ENCODE measurements at regions not wholly inside any gene's neighbourhood (a gene's known extent, or its start where the extent isn't known, plus 50 kb on each side); places are given as distances from the start of the nearest gene placed in this dataset.

DNA sequence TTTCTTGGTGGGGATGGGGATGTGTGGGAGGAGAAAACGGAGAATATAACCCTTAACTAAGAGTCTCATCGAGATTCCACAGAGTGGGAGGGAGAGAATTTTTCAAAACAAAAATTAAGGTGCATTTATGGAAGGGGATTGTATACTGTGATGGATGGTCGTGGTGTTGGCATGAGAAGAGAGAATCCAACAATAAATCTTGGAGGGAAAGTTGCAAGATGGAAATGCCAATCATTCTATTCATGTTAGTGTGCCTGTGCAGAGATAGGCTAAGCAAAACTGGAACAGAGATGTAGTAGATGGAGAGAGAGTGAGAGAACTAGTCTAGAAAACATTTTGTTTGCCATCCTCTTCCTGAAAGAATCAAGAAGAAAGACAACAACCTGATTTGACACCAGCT is 613.1 kb downstream of the EBF1 start:
- Histone ChIP-seq H3K27ac (ENCODE audit: insufficient read depth, low read length) (no peak overlapping the region), H2AFZ (ENCODE audit: low read length) (no peak overlapping the region), H3K27me3 (ENCODE audit: control insufficient read depth, insufficient read depth, low read length) (no peaks in the 10 kb centered on the region), H3K79me2 (ENCODE audit: control insufficient read depth, insufficient read depth, low read length) (no peaks in the 10 kb centered on the region), H4K20me1 (ENCODE audit: control insufficient read depth, extremely low read depth, insufficient read depth, low read length) (no peaks in the 10 kb centered on the region), H3K36me3 (ENCODE audit: control insufficient read depth, insufficient read depth, low read length) (no peaks in the 10 kb centered on the region), H3K4me3 (replicated peaks in 1 of 4; ENCODE audit: control extremely low read depth in 1 of 4, insufficient read depth in 1 of 4, low read depth in 3 of 4, low read length in 4 of 4) (no peak overlapping the region), H3K9ac (ENCODE audit: insufficient read depth, low read length) (no peak overlapping the region), H3K9me3 (ENCODE audit: control insufficient read depth, insufficient read depth, low read depth, low read length) (no peaks in the 10 kb centered on the region), H3K4me2 (ENCODE audit: extremely low read depth, insufficient read depth, low read length) (no peak overlapping the region), H3K4me1 (ENCODE audit: control insufficient read depth, extremely low read depth, insufficient read depth, low read length) (peaks cover 2% of the 10 kb centered on the region)
- no peak for DNase-seq (ENCODE audit: low read depth in 2 of 2)
- no peak for TF ChIP-seq EZH2 (IDR thresholded peaks at IDR 0.05; ENCODE audit: low read length, missing control alignments)
- TF ChIP-seq, protein P1, sequence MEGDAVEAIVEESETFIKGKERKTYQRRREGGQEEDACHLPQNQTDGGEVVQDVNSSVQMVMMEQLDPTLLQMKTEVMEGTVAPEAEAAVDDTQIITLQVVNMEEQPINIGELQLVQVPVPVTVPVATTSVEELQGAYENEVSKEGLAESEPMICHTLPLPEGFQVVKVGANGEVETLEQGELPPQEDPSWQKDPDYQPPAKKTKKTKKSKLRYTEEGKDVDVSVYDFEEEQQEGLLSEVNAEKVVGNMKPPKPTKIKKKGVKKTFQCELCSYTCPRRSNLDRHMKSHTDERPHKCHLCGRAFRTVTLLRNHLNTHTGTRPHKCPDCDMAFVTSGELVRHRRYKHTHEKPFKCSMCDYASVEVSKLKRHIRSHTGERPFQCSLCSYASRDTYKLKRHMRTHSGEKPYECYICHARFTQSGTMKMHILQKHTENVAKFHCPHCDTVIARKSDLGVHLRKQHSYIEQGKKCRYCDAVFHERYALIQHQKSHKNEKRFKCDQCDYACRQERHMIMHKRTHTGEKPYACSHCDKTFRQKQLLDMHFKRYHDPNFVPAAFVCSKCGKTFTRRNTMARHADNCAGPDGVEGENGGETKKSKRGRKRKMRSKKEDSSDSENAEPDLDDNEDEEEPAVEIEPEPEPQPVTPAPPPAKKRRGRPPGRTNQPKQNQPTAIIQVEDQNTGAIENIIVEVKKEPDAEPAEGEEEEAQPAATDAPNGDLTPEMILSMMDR (conservative IDR thresholded peaks at IDR 0.05 in 1 of 2, IDR thresholded peaks at IDR 0.05 in 1 of 2; ENCODE audit: low read depth in 1 of 2, low read length in 2 of 2) = no peak

GRCh38 chr5:158485604-158486081 is 614.1 kb downstream of the EBF1 start:
- H3K4me1 ChIP-seq (ENCODE audit: control insufficient read depth, extremely low read depth, insufficient read depth, low read length) = peaks cover 2% of the 10 kb centered on the region
- no peaks in the 10 kb centered on the region for H3K9me3 ChIP-seq (ENCODE audit: control insufficient read depth, insufficient read depth, low read depth, low read length)
- TF ChIP-seq, protein P1 (conservative IDR thresholded peaks at IDR 0.05 in 1 of 2, IDR thresholded peaks at IDR 0.05 in 1 of 2; ENCODE audit: low read depth in 1 of 2, low read length in 2 of 2) = no peak
- TF ChIP-seq EZH2 (IDR thresholded peaks at IDR 0.05; ENCODE audit: low read length, missing control alignments) = no peak
- no peaks in the 10 kb centered on the region for H3K79me2 ChIP-seq (ENCODE audit: control insufficient read depth, insufficient read depth, low read length)
- H2AFZ ChIP-seq (ENCODE audit: low read length) = no peak overlapping the region
- no peaks in the 10 kb centered on the region for H3K36me3 ChIP-seq (ENCODE audit: control insufficient read depth, insufficient read depth, low read length)
- DNase-seq (ENCODE audit: low read depth in 2 of 2) = peak in 1 of 2 donors; percentile 38
- no peaks in the 10 kb centered on the region for H3K27me3 ChIP-seq (ENCODE audit: control insufficient read depth, insufficient read depth, low read length)
- no peak overlapping the region for H3K4me2 ChIP-seq (ENCODE audit: extremely low read depth, insufficient read depth, low read length)
- no peak overlapping the region for H3K9ac ChIP-seq (ENCODE audit: insufficient read depth, low read length)
- no peaks in the 10 kb centered on the region for H4K20me1 ChIP-seq (ENCODE audit: control insufficient read depth, extremely low read depth, insufficient read depth, low read length)
- no peak overlapping the region for H3K4me3 ChIP-seq (replicated peaks in 1 of 4; ENCODE audit: control extremely low read depth in 1 of 4, insufficient read depth in 1 of 4, low read depth in 3 of 4, low read length in 4 of 4)
- H3K27ac ChIP-seq (ENCODE audit: insufficient read depth, low read length) = no peak overlapping the region

DNA sequence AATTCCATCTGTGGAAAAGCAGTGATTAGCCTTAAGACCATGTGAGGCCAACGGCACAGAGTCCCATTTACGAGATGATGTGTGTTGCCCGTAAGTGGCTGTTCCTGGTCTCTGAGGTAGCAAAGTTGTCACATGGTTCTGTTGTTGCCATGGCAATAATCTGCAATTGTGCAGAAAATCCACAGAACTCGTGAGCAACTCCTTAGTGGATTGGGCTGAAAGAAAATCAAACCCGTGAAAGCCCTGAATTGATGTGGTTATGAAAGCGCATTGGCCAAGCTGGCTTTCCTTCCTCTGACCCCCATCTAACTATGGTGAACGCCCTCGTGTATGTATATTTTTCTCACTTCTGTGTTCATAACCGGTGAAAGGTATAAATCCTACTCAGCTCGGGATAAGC is 614.7 kb downstream of the EBF1 start:
- H3K27ac ChIP-seq (ENCODE audit: insufficient read depth, low read length) = no peak overlapping the region
- DNase-seq (ENCODE audit: low read depth in 2 of 2) = no peak
- no peaks in the 10 kb centered on the region for H4K20me1 ChIP-seq (ENCODE audit: control insufficient read depth, extremely low read depth, insufficient read depth, low read length)
- TF ChIP-seq EZH2 (IDR thresholded peaks at IDR 0.05; ENCODE audit: low read length, missing control alignments) = no peak
- TF ChIP-seq, protein P1 (conservative IDR thresholded peaks at IDR 0.05 in 1 of 2, IDR thresholded peaks at IDR 0.05 in 1 of 2; ENCODE audit: low read depth in 1 of 2, low read length in 2 of 2) = no peak
- H3K9me3 ChIP-seq (ENCODE audit: control insufficient read depth, insufficient read depth, low read depth, low read length) = no peaks in the 10 kb centered on the region
- H3K4me1 ChIP-seq (ENCODE audit: control insufficient read depth, extremely low read depth, insufficient read depth, low read length) = peaks cover 2% of the 10 kb centered on the region
- H3K36me3 ChIP-seq (ENCODE audit: control insufficient read depth, insufficient read depth, low read length) = no peaks in the 10 kb centered on the region
- H3K9ac ChIP-seq (ENCODE audit: insufficient read depth, low read length) = no peak overlapping the region
- H3K79me2 ChIP-seq (ENCODE audit: control insufficient read depth, insufficient read depth, low read length) = no peaks in the 10 kb centered on the region
- H3K4me2 ChIP-seq (ENCODE audit: extremely low read depth, insufficient read depth, low read length) = no peak overlapping the region
- no peaks in the 10 kb centered on the region for H3K27me3 ChIP-seq (ENCODE audit: control insufficient read depth, insufficient read depth, low read length)
- H3K4me3 ChIP-seq (replicated peaks in 1 of 4; ENCODE audit: control extremely low read depth in 1 of 4, insufficient read depth in 1 of 4, low read depth in 3 of 4, low read length in 4 of 4) = no peak overlapping the region
- no peak overlapping the region for H2AFZ ChIP-seq (ENCODE audit: low read length)
